Fibroblast of pulmonary artery (primary cell): ENCODE measurements at regions not wholly inside any gene's neighbourhood (a gene's known extent, or its start where the extent isn't known, plus 50 kb on each side); places are given as distances from the start of the nearest gene placed in this dataset.

Source experiments
- DNase-seq: peaks from one replicate; pipeline ENCODE4 v3.0.0-alpha.2; 2010; ENCODE audit warnings: low read depth
- H3K4me3 ChIP-seq: replicated peaks from 2 replicates; pipeline ENCODE4 v1.5.1; 2011; ENCODE audit warnings: low read depth, mild to moderate bottlenecking, control low read depth, low read length, moderate library complexity
- TF ChIP-seq, protein P1 (sequence below): IDR thresholded peaks from 2 replicates; pipeline ENCODE4 v1.5.1; 2011; ENCODE audit warnings: mild to moderate bottlenecking, control low read depth, low read length, inconsistent platforms; ENCODE audit errors: missing control alignments

- TF ChIP-seq, protein P1, sequence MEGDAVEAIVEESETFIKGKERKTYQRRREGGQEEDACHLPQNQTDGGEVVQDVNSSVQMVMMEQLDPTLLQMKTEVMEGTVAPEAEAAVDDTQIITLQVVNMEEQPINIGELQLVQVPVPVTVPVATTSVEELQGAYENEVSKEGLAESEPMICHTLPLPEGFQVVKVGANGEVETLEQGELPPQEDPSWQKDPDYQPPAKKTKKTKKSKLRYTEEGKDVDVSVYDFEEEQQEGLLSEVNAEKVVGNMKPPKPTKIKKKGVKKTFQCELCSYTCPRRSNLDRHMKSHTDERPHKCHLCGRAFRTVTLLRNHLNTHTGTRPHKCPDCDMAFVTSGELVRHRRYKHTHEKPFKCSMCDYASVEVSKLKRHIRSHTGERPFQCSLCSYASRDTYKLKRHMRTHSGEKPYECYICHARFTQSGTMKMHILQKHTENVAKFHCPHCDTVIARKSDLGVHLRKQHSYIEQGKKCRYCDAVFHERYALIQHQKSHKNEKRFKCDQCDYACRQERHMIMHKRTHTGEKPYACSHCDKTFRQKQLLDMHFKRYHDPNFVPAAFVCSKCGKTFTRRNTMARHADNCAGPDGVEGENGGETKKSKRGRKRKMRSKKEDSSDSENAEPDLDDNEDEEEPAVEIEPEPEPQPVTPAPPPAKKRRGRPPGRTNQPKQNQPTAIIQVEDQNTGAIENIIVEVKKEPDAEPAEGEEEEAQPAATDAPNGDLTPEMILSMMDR: no peak
Observed at GRCh38 chr12:92020983-92021665, 124.5 kb downstream of the BTG1 start.

GRCh38 chr12:92019491-92020277 is 126.0 kb downstream of the BTG1 start:
- H3K4me3 ChIP-seq: no peak overlapping the region
- DNase-seq: no peak
- TF ChIP-seq, protein P1: no peak

More at GRCh38 chr12:92020983-92021665, 124.5 kb downstream of the BTG1 start:
- no peak overlapping the region for H3K4me3 ChIP-seq
- DNase-seq: peak; percentile 39

DNA sequence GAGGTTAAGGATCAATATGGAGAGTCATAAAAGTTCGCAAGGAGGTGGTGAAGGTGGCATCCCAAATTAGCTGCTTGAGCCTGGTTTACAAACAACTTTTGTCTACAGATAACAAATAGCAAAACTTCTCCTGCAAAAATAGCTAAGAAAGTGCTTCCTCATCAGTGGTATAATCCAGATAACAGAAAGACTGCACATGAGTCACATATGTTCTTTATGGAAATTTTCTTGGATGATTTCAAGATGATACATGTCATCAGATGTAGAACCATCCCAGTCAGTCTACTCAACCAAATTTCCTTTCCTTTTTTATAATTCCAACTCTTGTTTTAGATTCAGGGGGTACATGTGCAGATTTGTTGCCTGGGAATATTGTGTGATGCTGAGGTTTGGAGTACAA is 133.0 kb downstream of the BTG1 start:
- H3K4me3 ChIP-seq: no peak overlapping the region
- TF ChIP-seq, protein P1: no peak
- no peak for DNase-seq

GRCh38 chr12:92010853-92011701 is 134.6 kb downstream of the BTG1 start:
- no peak overlapping the region for H3K4me3 ChIP-seq
- TF ChIP-seq, protein P1: no peak
- no peak for DNase-seq

DNA sequence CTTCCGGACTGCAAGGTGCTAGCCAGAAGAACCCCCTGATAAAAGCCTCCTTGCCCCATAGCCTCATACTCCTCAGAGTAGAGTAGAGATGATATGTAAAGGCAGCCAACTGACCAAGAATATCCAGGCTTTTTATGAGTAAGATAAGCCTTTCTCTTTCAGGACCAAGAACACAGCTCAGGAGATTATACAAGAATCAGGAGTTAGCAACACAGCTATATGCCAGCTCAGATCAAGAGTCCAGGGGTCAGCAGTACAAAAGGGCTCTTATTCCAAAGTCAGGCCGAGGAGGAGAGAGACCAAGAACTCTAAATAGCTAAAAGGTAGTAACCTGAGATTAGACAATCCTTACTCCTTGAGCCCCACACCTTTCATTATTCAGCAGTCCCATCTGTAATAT is 135.3 kb downstream of the BTG1 start:
- H3K4me3 ChIP-seq: no peak overlapping the region
- TF ChIP-seq, protein P1: no peak
- DNase-seq: no peak

GRCh38 chr12:92008345-92008744 is 137.3 kb downstream of the BTG1 start:
- TF ChIP-seq, protein P1: no peak
- no peak for DNase-seq
- no peak overlapping the region for H3K4me3 ChIP-seq
